ENCODE measurements at regions not wholly inside any gene's neighbourhood (a gene's known extent, or its start where the extent isn't known, plus 50 kb on each side); places are given as distances from the start of the nearest gene placed in this dataset.
A peak's percentile ranks its signal among the peaks of the same experiment; 100 is the strongest.

DNA sequence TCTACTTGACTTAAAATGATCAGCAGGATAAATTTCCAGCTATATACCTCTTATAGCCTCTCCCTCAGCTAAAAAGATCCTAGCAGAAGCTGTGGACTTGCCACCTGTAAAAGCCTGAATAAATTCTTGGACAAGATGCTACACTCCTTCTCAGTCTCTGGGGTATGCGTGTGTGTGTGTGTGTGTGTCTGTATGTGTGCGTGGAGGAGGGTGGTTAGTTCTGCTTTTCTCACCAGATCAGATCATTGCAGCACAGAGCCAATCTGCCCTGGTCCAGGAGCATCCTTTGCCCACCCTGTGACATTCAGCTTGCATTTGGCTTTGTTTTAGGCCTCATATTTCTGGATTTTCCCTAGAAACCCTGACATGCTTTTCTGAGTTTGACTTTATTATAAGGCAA, 438.3 kb downstream of the RFC3 start:
- no peak for DNase-seq

DNA sequence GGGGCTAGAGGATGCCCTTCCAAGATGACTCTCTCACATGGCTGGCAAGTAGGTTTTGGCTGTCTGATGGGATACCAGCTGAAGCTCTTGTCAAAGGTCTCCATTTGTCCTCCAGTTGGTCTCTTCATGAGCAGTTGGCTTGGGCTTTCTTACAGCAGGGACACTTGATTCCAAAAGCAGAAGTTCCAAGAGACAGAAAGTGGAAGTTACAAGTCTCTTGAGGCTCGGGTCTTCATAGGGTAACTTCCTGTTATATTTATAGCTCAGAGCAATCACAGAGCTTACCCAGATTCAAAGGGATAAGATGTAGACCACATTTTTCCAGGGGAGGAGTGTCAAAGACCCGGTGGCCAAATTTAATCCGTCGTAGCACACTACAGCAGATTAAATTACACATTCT, 440.0 kb downstream of the RFC3 start:
- peak; percentile 1 for DNase-seq

DNA sequence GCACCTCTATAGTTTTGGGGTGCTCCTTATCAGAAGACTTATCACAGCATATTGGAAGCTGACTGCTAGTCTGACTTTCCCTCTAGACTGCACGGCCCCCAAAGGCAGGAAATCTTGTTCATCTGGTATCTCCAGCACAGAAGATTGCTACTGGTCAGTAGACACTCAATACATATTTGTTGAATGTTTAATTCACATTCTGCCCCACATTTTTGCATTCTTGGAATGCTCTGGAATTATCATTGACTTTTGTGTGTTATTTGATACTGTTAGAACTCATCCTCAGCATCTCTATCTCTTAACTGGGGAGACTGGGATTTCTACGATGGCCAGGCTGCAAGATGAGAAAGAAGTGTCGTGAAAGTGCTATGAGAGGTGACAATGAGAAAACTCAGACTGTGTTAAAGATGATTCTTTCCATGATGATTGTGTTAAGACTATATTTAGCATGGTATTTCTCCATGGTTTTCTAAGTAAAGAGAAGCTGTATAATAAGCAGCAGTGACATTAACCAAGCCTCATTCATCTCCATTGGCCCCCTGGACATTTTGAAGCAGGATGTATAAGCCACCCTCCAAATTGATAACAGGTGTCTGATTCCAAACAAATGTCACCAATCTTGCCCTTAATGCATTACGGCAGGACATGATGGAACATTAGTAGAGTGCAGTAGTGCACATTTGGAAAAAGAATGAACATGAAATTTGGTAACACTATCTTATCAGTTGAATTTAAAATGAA, 440.9 kb downstream of the RFC3 start:
- peak; percentile 74 for DNase-seq

DNA sequence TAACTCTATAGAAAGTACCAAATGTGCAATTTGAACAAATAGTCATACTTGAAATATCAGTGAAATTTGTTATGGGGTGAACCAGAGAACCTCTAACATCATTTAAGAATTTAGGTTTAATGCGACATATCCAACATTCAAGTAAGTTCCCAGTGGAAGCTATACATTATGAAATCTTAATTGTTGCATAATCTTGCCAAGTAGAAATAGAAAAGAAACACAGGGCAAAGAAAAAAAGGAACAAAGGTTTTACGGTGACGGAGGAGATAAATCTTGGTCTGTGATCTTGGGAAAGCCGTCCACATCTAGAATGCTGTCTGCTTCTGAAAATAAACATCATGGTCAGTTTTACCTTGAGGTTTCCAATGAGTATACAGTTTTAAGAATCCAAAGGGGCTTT, 445.7 kb downstream of the RFC3 start:
- no peak for DNase-seq

DNA sequence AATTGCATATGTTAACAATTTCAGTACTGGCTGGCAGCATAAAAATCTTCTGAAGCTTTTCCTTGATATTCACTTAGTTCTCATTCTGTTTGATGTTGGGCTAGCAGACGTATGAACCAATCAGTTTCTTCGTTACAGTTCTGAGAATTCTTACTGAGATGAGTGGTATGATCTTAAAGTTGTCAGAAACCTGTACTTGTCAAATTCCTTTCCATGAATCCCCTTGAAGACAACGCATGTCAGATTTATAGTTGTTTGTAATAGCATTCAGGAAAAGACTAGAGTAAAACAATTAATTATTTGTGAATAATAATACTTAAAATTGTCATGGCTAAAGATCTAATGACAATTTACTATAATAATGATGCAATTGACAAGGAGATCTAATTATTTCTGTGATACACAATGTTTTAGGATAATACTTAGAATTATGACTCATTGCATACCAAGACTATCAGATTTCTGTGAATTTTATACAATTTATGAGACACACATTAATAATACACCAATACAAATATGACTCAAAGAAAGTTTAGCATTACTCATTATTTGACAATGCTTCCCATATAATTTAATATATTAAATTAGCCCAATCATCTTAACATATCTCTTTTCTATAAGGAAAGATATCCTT, 447.2 kb downstream of the RFC3 start:
- no peak for DNase-seq

DNA sequence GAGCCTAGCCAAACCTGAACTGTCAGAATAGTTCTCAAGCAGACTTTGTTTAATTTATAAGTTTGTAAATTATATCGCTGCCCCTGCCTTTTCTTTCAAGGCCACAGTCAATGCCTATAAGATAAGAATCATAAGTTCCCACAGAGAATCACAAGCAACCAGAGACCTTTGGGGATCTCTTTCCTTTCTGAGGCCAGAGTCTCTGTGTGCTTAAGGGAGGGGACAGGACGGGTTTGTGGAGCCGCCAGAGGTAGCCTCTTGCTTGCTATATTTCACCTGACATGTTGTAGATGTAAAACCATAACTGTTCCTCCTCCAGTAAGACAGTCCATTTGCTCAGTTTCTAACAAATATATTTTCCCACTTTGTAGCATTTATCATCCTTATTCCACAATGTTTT, 458.8 kb downstream of the RFC3 start:
- DNase-seq, result no peak

DNA sequence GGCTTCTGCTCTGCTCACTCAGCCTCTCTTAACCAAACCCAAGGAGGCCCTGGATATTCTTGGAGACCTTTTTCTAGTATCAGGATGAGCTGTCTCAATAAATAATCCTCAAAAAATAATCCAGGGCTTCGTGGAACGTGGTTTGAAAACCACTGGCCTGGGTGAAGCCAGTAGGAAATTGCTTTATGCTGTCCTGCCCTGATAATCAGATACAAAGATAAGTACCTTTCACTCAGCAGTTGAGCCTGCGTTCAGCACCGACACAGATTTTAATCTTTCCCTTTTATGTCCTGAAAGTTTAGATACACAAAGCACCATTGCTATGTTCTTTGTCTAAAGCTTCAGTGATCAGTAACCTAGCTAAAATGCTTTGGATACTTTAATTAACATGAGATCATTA, 460.0 kb downstream of the RFC3 start:
- no peak for DNase-seq

DNA sequence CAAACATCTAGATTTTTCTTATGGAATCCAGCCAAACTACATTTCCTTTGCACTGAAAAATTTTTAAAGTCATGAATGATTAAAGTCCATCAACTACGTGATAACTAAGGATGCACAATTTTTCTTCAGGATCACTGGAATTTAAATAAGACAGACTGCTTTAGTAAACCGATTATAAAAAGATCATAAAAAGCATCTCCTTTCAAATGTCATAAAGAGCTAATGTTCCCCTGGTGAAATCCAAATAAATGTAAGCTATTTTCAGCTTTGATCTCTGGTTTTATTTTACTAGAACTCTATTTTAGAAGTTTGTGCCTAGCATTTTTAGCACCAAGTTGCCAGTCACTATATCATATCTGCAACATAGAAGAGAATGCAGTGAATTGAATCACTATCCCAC, 460.8 kb downstream of the RFC3 start:
- DNase-seq, result no peak

DNA sequence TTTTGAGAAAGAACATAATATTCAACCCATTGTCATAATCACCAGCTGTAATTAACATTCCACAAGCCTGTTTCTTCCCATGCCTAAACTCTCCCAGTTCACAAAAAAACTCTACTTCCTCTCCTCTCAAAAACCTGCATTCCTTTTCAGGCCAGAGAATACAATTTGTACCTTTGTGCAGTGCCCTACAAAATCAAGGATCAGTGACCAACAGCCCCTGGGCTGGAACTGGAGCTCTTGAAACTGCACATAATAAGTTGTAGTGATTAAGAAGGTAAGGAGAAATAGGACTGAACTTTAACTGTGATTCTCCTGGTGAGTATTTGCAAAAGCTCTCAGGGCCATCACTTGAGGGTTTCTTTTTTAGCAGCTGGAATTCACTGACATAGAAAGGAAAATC, 472.7 kb downstream of the RFC3 start:
- DNase-seq, result no peak

DNA sequence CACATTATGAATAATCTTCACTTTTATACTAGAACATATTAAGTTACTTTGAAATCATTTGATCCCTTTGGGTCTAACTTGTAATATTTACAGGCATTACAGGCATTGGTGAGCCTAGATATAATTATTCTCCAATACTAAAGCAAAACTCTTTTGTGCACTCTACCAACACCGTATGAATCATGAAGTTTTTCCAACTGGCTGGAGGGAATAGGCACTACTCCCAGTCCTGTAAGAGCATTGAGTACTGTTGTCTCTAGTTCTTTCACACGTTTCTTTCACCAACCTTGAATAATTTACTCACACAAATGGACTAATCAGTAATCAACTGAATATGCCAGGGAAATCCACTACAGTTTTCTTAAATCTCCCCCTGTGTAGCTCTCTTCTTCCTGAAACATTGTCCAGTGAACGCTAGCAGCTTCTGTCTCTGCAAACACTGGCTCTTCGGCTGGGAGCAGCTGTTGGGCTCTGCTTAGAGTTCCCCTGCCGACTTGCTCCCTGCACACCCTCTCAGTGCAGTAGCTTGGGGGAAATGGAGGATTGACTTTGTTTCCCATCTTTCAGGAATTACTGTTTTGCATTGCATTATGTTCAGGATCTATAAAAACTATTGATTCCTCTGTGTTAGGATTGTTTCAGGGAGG, 476.7 kb downstream of the RFC3 start:
- no peak for DNase-seq

DNA sequence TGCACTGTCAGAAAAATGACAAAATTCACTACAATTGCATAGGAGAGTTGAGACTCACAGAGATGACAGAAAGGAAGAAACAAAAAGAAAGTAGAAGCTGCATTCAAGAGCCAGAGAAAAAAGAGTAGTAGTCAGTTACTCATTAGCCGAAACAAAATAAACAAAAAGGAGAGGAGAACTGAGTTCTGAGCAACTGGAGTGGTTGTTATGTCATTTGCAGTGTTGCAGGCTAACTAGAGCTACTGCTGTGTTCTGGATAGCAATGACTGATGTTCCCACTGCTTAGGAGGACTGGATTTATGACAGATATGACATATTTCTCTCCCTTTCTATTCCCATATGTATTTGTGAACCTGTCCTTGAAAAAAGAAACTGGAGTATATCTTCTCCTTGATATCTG, 482.6 kb downstream of the RFC3 start:
- DNase-seq, result no peak

DNA sequence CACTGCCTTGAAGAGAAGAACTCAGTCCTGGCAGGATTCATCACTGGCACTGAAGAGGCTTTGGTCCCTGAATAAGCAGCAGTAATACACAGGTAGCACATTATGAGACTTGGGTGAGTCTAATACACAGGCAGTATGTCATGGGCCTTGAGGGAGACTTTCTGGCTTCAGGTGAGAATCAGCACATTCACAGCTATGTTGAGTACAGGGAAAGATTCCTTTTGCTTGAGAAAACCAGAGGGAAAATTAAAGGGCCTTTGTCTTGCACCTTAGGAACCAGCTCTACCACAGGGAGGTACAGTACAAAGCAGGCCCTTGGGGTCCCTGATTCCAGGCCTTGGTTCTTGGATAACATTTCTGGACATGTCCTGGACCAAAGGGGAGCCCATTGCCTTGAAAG, 484.6 kb downstream of the RFC3 start:
- DNase-seq, result no peak

DNA sequence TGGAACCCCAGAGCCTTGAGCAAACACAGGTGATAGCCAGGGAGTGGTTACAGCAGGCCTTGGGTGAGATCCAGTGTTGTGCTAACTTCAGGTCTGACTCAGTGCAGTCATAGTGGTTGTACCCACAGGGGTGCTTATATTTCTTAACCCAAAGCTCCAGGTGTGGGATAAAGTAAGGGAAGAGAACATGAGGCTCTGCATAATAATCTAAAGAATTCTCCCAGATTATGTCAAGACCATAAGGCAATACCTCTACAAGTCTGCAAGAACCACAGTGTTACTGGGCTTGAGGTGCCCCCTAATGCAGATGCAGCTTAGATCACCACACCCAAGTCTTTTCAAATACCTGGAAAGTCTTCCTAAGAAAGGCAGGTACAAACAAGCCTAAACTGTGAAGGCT, 485.4 kb downstream of the RFC3 start:
- DNase-seq, result no peak

DNA sequence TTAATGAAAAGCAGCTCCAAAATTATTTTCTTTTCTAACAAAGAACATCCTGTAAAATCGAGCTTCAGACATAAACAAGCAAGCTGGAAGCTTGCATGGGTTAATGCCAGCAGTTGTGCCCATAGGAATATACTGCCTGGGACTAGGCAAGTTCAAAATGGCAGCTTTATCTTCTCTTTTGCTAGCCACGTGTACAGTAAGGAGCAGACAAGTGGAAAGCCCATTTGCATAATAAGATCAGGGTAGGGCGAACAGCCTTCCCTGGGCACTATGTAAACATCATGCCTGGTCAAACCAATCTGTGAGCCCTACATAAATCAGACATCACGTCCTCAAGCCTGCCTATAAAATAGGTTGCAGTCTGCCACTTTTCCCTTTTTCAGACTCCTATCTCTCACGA, 489.7 kb downstream of the RFC3 start:
- DNase-seq, result no peak

DNA sequence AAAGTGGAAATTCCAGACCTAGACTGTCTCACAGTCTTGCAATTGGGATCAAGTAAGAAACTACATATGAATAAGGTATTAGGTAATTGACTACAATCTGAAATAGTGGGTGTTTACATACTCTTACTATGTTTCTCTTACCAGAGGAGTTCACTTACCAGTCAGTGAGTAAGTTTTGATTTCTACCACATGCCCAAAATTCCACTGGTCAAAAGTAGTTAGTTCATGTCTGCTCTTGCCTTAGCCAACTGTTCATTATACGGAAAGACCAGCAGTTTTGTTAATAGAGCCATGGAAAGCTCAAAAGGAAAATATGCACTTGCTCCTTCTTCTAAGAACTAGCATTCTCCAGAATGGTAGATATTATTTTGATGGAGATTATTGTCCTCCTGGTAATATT, 490.8 kb downstream of the RFC3 start:
- DNase-seq, result peak; percentile 24

DNA sequence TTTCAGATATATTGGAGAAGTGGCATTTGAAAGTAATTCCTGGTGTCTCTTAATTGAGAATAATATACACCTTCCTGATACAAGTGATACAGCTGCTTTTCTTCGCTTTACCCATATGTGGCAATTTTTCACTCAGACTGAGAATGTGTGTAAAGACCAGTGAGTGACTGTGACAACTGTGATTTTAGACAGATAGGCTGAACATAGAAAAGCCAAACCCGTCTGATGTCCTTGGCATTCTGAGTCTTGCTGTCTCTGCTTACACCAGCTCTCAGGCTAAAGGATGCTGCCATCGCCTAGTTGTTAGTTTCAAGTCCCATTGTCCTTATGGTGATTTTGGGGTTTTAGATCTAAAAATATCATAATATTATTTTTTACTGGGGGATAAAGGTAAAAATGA, 492.6 kb downstream of the RFC3 start:
- DNase-seq, result no peak

DNA sequence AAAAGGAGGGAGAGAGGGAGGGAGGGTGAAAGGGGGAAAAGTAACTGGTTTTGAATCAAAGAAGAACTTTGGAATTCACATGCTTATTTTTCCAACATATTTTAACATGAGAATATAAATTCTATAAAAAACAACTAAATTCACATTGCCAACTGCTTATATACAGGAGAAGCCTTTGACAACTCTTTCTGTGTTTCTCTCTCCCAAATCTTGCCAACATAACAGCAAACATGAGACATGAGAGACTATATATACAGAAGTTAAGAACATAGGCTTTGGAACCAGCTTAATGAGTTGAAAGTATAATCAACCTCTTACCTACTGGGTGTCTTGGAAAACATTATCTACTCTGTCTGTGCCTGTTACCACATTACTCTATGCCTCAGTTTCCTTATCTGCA, 493.3 kb downstream of the RFC3 start:
- no peak for DNase-seq

DNA sequence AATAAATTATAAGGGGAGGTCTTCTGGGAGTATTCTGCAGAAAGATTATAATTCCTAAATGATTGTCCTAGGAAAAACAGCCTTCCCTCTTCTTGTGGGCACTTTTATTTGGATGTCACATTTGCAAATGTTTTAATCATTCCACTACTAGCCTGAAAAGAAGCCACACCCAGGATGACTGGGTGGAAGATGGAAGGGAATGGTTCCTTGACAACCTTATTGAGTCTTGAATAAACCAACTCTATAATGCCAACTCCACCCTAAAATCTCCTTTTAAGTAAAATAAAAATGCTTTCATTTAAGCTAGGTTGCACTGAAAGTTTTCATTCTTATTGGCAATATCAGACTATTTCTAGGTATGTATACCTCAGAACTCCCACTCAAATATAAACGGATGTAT, 494.6 kb downstream of the RFC3 start:
- no peak for DNase-seq

DNA sequence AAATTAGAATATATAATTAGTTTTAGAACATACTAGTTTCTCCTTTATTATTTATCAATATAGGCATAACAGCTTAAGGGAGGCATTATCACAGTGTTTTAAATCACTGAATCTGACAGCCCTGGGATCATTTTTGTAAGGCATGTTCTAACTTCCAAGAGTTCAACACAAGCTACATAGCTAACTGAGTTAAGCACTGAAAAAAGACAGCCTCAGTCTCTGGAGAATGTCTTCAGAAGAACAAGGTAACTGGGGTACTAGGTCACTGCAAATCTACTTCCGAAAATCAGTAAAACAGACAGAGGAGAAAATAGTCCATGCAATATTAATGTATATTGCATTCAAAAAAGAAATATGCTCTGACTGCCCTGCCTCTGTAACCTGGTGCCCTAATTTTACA, 502.1 kb downstream of the RFC3 start:
- DNase-seq, result no peak

DNA sequence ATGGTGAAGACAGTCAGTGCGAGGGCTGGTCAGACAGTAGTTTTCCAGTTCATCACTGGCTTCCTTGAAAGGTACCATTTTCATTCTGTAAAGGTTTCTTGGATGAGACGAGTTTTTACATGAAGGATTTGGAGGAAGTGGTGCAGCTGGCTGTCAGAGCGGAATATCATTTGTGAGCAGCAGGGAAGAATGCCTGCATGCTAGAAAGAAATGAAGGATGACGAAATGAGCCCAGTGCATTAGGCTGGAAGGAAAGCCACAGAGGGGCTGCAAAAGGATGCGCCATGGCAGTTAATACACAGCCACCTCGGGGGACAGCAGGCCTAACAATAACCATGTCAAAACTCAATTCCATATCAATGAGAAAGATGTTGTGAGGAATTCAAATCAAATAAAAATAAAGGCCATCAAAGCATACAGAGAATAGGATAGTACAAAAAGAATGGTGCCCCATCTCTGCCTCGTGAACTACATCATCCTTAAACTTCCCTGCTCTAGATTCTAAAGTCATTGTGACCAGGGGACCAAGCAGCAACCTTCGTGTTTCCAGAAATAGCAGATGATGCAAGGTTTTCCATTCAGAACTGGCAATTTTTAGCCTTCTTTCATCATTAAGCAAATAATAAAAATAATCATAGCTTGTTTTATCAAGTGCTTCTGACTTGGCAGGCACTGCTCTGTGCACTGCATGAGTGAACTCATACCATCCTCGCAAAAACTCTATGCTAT, 504.2 kb downstream of the RFC3 start:
- peak; percentile 3 for DNase-seq

DNA sequence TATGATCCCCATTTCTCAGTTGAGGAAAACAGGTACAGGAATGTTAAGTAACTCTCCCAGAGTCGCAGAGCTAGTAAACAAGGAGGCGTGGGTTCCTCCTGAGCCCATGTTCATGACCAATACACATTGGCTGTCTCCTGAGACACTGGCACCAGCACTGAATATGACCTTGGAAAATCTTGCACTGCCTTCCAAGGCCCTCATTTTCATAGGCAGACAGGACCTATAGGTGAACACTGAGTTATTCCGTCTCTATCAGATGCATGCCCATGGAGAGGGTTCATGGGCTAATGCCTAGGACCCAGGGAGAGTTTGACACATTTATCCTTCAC, 504.8 kb downstream of the RFC3 start:
- no peak for DNase-seq

DNA sequence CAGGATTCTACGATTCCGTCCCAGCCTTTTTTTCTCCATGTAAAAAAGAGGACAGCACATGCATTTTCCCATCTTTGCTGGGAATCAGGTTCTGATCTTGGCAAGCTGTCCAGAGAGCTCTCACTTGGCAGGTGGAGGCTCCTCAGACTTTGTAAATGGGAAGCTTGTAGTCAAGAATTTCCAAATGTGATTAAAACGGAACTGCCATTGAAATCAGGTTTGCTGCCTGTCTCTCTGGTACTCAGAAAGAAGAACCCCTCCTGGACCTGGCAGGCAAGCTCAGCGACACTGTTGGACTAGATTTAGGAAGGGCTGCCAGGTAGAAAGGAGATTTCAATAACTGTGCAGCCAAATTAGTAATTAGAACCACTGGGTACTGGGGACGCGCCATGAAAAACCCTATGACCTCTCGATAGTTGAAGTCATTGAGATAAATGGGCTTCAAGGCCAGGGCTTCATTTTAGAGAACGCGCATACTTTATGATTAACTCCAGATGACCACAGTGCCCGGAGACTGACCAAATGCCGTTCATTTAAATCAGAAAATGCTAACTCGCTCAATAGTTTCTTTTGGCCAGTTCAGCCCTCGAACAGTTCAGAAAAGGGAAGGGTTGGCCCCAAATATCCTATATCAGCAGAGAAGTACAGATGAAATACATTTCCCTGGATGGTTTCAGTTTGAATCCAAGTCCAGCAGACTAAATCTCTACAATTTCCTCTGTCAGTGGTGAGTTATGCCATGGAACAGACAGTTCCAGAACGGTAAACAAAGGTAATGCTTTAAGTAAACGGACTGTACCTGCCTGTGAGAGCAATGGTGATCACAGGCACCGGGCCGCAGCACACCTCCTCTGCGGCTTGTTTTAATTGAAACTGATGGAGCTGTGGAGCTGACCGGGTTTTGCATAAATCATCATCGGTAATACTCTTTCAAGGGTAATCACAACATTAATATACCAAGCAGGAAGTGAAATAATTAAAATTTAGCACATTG, 517.4 kb downstream of the RFC3 start:
- no peak for DNase-seq

DNA sequence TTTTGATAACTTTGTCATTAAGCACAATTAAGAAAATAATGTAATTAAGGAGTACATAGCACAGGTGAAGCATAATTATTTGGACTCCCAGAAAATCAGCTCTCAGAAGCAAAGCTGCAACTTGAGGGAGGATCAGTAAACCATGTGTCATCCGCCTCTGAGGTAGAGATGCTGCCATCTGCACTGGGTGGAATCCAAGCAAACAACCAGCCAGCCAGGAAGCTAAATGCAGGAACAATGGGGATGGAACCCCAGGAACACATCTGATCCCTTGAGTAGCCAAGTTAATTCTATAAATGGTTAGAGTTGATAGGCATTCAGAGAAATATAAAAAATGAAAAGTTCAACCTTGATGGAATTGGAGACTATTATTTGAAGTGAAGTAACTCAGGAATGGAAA, 520.2 kb downstream of the RFC3 start:
- no peak for DNase-seq
